GM18873 (cell line): ENCODE measurements at regions not wholly inside any gene's neighbourhood (a gene's known extent, or its start where the extent isn't known, plus 50 kb on each side); places are given as distances from the start of the nearest gene placed in this dataset.
A peak's percentile ranks its signal among the peaks of the same experiment; 100 is the strongest.

Source experiments
- ATAC-seq: cut with Tn5 transposase; IDR thresholded peaks from one replicate; pipeline ENCODE4 v1.9.1; 2021; ENCODE audit warnings: mild to moderate bottlenecking, moderate library complexity, moderate number of reproducible peaks; ENCODE audit not compliant: unreplicated experiment, low FRiP score

DNA sequence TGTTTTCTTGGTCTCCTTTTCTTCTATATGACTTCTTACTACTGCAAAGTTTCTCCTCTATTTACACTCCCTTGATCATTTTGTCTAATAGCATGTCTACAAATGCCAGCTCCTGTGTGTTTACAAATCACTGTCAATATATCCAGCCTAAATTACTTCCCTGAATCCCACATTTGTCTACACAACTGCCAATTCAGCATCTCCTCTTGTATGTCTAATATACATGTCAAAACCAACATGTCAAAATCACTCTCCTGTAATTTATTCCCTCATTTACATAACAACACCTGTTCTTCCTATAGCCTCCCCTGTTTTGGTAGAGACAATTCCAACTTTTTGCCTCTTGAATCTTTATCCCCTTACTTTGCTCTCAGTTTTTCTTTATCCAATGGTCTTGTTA, 359.3 kb downstream of the PLOD2 start:
- no peak for ATAC-seq

DNA sequence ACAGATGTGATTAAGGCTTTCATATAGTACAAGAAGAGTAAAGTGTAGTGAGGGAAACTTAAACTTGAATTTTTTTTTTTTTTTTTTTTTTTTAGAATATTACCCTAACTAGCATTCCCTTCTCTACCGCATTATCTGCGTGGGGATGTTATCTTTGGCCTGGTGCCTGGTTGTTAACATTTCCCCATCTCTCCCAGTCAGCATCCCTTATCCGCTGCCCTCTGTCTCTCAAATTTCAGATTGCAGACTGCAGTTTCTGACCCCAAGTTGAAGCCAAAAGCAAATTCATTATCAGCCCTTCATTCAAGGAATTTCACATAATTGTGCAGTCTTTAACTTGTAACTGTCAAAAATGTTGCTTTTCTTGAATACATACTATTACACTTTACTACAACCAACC, 353.0 kb downstream of the PLOD2 start:
- no peak for ATAC-seq

DNA sequence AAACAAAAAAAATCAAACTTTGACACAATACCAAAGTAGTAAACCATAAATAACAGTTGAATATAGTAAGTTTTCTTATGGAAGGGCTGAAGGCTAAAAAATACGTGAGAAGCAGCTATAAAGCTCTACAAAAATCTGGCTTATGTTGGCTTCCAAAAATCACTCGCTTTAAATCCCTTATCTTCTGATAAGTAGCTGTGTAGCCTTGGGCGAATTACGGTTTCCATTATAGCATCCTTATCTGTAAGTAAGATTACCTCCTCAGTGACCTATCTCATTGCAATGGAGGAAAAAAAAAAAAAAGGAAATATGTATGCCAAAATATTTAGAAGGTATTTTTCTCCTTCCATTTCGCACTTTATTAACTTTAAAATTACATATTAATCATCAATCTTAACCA, 348.6 kb downstream of the PLOD2 start:
- ATAC-seq, result no peak

DNA sequence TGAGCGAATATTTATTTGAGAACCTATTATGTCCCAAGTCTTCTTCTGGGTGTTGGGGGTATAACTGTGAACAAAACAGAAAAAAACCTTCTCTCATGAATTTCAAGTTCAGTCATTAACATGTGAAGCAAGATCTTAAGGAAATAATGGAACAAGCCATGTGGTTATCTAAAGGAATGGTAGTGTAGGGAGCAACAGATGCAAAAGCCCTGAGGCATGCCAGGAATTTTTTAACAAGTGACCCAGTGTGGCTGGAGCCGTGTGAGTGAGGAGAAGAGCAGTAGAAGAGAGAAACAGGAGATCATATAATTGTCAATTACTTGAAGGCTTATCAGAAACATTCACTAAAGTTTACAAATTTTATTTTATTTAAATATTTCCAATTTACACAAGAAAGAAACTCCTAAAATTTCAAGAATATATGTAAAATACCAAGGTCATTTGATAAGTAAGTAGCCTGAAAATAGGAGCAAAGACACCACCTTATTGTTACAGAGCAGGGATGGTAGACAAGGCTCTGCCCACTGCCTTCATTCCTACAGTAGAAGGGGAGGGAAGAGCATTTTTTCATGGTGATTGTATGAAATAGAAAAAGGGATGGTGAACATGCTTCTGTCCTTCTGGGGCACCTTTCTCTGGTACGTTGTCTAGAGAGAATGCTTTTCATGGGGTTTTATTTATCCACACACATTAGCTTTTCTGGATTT, 345.1 kb downstream of the PLOD2 start:
- ATAC-seq, result no peak

DNA sequence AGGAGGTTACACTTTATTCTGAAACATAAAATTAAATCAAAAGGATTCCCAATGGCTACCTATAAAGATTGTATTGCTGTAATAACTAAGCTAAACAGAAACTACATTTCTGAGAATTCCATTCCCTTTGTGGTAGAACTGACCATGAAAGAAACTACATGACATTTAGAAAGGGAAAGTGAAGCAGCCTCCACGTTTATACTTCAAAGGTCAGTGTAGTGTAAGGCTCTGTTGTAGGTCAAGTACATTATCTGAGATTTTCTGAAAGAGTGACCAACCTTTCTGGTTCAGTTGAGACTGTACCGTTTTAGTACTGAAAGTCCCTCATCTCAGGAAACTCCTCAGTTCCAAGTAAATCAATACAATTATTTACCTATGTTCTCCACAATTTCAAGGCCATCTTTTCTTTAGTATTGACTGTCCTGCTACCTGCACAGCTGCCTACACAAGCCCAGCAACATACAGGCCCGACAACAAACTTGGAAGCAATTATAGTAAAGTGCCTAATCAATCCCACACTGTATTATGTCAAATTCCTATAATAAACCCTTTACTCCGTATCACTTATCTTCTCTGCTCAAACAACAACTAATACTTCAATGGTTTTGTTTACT, 343.0 kb downstream of the PLOD2 start:
- ATAC-seq, result no peak

DNA sequence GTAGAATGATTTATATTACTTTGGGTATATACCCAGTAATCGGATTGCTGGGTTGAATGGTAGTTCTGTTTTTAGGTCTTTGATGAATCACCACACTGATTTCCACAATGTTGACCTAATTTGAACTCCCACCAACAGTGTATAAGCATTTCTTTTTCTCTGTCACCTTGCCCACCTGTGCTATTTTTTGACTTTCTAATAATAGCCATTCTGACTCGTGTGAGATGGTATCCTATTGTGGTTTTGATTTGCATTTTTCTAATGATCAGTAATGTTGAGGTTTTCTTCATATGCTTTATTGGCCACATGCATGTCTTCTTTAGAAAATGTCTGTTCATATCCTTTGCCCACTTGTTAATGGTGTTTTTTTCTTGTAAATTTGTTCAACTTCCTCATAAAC, 340.8 kb downstream of the PLOD2 start:
- no peak for ATAC-seq

DNA sequence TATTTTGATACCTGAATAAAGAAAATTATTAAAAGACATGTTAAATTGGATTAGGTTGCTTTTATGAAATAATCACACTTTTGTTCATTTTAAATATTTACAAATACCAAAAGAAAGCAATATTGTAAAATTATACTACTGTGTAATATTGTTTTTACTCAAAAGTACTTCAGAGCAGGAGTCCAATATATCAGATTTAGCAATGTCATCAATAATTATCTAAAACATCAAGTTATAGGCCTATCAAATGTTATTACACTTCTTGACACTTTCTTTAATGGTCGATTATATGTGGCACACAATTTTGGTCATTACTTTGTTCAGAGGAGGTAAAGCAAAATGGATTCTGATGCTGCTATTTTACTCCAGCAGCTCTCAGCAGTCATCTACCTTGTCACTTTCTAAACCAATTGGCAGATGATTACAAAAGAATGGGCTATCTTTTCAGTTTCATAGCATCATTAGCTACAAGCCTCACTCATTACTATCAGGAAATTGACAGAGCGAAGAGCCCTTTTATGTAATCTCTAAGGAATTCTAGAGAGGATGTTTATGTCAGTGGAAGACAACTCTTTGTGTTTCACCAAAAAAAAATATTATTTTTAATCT, 318.6 kb downstream of the PLOD2 start:
- ATAC-seq, result no peak

DNA sequence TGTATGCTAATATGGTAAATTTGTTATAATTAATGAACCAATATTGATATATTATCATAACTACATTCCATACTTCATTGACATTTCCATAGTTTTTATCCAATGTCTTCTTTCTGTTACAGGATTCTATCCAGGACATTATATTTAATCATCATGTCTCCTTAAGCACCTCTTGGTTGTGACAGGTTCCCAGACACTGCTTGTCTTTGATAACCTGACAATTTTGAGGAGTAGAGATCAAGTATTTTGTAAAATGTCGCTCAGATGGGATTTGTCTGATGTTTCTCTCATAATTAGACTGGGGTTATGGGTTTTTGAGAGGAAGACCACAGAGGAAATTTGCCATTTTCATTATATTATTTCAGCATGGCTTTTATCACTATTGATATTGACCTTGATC, 317.4 kb downstream of the PLOD2 start:
- ATAC-seq, result no peak

DNA sequence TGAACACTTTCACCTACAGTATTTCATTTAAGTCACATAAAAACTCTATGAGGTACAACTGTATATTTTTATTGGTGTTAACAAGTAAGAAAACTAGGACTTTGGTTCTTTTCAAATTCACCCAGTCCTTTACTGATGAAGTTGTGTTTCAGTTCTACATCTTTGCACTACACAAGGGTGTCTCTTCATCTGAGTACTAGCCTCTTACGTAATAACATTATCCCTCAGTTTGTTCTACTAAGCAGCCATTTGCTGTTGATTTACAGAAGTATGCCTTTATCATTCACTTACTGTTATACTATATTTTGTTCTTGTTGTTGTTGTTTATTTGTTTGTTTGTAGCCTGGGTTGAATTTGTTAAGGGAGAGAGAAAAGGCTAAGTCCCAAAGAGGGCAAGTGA, 311.9 kb downstream of the PLOD2 start:
- ATAC-seq, result no peak

DNA sequence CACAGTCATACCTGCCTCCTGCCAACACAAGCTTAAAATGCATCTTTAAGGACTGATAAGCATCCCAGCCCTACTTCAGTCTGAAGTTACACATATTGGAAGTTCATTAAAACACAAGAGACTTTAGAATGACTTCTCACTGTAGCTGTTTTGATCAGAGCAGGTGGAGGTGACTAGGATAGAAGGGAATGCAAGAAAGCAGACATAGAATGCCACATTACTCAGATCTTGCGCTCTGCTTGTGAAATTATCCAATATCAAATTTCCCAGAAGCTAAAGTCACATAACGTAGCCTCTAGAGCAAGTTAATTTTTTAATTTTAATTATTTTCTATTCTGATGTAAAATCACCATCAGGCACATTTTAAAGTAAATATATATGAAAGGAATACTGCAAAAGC, 306.5 kb downstream of the PLOD2 start:
- ATAC-seq, result no peak

DNA sequence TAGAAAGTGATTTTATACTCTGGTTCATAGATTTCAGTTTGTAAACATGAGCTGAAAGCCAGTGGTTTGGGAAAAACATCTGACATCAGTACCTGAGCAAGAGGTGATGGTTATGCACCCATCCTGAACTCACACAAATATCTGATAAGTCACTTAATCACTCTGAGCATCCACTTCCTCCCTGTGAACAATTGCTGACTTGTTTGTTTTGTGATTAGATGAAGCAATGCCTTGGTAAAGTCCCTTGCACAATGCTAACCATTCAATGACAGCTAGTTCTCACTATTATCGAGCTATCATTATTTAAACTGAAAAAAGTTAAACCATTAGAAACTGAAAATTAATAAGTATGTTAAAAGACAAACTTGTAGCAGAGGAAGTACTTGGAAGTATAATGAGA, 303.0 kb downstream of the PLOD2 start:
- ATAC-seq, result no peak

DNA sequence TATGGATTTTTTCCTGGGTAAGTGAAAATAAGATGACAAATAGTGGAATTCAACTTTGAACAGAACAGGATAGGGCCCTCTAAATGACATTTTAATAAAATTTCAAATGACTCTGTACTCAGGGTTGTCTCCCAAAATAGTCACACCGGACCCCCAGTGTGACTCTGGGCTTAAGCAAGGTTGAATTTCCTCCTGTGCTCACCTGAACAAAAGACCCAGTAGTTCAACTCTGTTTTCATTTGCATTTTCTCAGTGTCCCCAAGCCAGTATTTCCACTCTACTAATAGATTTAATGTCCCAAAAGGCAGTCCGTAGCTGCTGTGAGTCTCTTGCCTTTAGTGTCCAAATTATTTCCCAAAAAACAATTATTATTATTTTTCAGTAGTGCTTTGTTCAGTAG, 296.6 kb downstream of the PLOD2 start:
- ATAC-seq, result no peak

DNA sequence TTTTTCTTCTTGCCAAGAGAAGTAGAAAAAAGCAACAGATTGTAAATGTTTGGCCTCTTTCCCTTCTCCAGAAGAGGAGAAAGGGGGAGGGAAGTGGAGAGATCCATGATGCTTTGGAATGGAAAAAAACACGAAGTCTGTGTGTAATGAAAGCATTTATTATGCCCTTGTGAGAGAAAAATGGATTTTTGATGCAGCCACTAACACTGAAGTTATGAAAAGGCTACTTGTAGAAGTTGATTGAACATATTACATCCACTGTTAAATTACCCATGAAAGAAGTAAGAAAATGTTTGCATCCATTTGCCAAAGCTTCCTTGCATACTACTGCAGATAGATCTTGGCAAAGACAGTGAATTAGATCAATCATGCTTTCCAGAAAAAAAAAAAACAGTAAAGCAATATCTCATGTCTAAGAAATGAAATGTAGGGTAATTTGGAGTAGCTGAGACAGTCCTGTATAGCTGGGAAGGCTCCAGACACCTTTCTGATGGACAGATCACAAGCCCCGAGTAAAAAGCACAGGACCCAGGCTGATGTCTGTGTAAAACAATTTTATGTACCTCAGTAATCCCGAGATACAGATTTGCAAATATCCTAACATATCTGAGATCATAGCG, 295.5 kb downstream of the PLOD2 start:
- no peak for ATAC-seq

DNA sequence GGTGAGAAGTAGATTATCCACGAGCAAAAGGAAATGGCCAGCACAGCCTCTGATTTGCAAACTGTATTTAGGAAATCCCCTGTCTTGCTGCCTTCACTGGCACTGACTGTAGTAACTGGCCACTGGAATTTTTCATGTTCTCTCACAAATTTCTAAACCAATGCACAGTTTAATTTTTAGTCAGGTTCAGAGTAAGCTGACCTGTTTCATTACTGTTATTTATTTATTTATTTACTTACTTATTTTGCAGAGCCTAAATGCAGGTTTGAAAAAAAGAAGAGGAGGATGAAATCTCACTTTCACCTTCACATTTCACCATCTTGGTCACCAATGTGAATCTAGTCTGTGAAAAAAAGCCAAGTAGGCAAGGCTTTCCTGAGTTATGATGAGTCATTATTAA, 291.0 kb downstream of the PLOD2 start:
- peak; percentile 77 for ATAC-seq

DNA sequence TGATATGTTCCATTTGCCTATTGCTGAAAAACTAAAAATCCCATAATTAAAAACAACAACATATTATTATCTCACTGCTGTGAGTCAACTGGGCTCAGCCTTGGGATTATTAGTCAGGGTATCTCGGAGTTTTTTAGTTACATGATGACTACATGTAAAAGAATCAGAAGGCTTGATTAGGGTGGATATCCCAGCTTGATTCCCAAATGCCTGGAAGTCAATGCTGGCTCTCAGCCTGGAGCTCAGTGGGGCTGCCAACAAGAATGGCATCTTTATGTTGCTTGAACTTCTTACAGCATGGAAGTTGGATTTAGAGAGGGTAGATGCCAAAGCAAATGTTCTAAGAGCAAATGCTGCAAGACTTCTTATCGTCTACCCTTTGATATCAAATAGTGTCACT, 278.5 kb downstream of the PLOD2 start:
- no peak for ATAC-seq

DNA sequence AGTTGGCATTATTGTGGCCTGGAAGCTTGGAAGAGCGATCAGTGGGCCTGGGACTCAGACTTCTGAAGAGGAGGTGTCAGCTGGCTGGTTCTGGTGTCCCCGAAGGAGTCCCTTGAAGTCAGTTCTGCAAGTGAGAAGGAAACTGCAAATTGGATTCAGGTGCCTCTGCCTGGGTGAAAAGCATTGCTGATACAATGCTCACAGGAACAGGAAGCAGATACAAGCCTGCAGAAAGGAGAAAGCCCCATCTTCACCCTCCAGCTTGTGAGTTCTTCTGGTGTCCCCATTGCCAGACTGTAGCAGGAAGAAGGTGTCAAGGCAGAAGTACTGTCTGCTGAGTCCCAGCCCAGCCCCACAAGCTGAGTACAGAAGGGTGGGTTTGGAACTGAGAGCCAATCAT, 271.3 kb downstream of the PLOD2 start:
- ATAC-seq, result no peak

DNA sequence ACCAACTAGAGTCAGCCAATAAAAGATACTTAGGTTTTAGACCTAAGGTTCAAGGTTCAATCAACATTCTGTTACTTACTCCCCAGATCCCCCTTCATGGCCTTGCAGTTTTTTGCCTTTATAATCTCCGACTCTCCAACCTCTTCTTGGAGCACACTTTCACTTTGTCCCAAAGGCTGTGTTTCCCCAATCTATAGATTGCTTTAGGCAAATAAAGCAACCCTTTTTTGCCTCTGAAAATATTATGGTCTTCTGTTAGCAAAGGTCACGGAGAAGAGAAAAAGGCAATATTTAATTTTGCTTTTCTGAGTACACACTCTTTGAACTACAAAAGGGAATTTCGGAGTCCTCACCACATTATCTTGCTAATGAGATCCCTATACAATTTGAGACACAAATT, 268.1 kb downstream of the PLOD2 start:
- no peak for ATAC-seq

DNA sequence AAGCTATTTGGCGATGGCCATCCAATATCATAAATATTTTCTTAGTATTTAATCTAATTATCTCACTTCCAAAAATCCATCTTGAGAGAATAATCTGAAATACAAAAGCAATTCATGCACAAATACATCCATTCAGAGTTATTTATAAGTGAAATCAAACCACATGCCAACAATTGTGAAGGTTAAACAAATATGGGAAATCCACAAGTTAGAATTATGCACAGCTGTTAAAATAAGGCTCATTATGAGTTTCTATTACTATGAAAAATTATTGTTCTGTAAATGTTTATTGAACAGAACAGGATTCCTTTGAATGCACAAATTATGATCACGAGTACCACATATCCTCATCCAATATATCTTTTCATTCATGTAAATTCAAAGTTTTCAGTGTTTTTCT, 267.7 kb downstream of the PLOD2 start:
- ATAC-seq, result no peak

DNA sequence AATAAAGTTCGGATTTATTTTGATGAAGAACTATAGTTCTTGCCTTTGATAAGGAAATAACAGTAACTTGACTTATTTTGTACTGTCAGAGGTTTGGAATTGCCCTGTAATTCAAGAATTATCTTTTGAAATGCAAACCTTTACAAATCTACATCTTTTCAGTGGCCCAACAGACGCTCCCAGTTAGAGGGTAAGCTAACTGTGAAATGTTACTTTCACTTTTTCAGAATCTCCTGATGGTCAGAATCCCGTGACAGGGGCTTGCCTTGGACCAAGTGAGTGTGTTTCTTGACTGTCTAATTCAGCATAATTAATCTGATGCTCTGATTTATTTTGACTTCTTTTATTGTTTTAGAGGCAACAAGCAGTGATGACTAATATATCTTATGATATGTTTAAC, 262.5 kb downstream of the PLOD2 start:
- ATAC-seq, result peak; percentile 23

DNA sequence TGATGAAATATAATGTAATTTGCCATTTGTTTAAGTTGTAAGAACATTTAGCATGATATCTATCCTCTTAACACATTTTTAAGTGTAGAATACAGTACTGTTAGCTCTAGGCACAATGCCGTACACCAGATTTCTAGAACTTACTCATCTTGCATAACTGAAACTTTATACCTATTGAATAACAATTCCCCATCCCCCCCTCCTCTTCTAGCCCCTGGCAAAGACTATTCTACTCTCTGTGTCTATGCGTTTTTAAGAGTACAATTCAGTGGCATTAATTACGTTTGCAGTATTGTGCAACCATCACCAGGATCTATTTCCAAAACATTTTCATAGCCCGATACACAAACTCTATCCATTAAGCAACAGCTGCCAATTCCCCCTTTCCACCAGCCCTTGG, 261.7 kb downstream of the PLOD2 start:
- ATAC-seq, result peak; percentile 39

DNA sequence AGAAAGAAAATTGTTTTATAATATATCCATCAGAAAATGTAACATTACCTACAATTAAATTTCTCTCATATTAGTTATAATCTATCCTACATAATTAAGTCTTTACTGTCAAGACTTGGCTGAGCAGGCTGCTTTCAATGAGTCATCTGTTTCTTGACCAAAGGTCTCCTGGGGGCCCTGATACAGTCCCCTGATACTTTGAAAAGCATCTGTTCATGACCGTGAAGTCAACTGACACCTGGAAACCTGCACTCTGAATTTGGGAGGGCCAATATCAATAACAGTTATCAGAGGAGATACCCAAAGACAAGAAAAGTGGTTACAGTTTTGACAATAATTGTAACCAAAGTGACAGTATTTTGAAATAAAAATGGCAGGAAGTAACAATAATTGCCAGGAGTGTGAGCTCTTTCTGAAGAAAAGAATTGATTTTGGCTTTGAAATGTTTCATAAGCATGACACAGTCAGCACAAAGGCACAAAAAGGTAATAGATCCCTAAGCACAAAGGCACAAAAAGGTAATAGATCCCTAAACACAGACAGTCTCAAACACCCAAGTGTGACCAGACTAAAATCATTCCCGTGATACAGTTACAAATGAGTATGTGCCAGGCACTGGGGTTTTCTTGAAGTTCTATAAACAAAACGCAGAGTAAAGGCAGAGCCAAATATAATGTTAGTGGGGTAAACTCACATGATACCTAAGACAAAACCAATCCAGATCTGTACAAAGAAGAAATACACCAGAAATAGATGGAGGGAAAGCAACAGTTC, 260.7 kb downstream of the PLOD2 start:
- peak; percentile 70 for ATAC-seq
